8988T (cell line): ENCODE measurements at regions not wholly inside any gene's neighbourhood (a gene's known extent, or its start where the extent isn't known, plus 50 kb on each side); places are given as distances from the start of the nearest gene placed in this dataset.
"Not testable (repeated sequence)": the region's sequence is repeated elsewhere in the genome, so short reads cannot be mapped to it uniquely, and the experiment has no call there.

Experiments used
- DNase-seq: peaks from one replicate; pipeline ENCODE4 v3.0.0; 2011

GRCh38 chr12:127991485-127991884 lies 275.5 kb upstream of the TMEM132C start:
- no peak for DNase-seq

DNA sequence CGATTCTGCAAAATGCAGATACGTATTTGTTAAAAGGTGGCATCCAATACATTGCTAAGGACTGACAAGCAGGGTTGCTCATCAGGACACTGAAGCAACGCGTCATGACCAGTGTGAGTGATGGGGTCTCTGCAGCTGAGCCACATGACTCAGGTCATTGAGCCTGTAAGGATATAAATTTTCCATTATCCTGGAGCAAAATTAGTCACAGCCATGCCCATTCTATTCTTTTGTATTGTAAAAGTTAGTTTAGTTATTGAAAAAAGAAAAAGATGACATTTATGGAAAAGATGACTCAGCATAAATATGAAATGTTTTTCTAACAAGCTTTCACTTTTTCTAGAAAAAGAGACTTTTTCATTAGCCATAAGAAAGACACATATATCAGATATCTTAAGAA lies 268.0 kb upstream of the TMEM132C start:
- DNase-seq: no peak

- no peak for DNase-seq
These were observed 262.5 kb upstream of the TMEM132C start for GRCh38 chr12:128004383-128004938.

DNA sequence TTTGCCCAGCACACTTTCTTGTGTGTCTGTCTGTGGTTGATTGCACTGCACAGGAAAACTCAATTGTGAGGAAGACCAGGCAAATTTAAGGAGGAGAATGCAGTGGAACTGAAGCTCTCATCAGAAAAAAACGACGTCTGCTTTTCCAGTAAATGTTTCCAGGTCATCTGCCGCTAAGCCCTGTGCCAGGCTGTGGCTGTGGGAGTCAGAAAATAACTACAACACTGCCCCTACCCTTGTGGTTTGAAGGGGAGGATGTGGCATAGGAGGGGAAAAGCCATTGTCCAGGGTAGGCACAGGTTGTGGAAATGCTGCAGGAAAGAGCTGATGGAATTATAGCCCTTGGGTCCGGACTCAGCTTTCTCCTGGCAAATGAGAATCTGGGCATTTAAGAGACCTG lies 259.7 kb upstream of the TMEM132C start:
- no peak for DNase-seq

GRCh38 chr12:128008341-128008740 lies 258.6 kb upstream of the TMEM132C start:
- DNase-seq: no peak

DNA sequence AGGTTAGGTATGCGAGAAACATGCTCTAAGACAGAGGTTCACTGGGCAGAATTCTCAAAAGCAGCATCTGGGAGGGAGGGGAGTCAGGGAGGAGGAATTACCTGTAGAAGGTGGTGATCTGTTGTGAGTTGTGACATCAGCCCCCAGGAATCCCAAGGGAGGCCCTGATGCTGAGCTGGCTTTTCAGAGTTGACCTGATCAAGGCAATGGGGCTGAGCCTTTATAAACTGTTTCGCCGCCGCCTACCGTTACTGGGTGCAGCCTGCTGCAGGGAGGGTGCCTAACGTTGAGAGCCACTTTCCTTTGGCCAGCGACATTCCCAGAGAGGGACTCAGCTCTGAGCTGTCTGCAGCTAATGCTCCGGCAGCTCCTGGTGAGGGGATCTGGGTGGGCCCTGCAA lies 257.9 kb upstream of the TMEM132C start:
- no peak for DNase-seq

- DNase-seq: no peak
These were observed 254.9 kb upstream of the TMEM132C start for GRCh38 chr12:128012110-128012509.

- DNase-seq: no peak
These were observed 251.7 kb upstream of the TMEM132C start for GRCh38 chr12:128015276-128015675.

DNA sequence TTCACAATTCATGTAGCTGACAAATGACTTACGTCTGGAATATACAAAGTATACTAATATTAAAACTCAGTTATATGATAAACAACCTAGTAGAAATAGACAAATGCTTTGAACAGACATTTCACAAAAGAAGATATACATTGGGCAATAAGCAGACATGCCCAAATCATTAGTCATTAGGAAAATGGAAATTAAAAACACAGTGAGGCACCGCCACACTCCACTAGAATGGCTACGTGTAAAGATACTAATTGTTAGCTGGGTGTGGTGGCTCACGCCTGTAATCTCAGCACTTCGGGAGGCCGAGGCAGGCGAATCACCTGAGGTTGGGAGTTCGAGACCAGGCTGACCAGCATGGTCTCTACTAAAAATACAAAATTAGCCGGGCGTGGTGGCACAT lies 248.9 kb upstream of the TMEM132C start:
- no peak for DNase-seq

DNA sequence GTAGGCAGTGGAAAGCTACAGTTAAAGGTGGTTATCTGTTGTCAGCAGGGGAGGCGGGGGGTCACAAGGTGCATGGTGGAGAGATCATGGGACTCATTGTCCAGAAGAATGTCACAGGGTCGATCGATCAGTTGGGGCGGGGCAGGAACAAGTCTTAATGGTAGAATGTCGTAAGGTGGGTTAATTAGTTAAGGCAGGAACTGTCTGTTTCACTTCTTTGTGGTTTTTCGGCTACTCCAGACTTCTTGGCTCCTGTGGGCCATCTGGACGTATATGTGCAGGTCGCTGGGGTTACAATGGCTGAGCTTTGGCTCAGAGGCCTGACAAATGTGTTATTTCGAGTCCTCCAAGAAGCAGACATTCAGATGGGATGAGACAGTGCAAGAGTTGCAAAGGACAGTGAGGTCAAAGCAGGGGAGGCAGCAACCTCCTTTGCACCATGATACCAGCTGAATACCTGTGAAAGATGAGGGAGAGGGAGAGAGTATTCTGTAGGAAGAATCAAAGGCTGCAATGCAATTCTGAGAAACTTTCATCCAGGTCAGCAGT lies 246.9 kb upstream of the TMEM132C start:
- no peak for DNase-seq

- DNase-seq: no peak
These were observed 245.4 kb upstream of the TMEM132C start for GRCh38 chr12:128021561-128021960.

- DNase-seq: no peak
These were observed 241.3 kb upstream of the TMEM132C start for GRCh38 chr12:128025589-128026245.

DNA sequence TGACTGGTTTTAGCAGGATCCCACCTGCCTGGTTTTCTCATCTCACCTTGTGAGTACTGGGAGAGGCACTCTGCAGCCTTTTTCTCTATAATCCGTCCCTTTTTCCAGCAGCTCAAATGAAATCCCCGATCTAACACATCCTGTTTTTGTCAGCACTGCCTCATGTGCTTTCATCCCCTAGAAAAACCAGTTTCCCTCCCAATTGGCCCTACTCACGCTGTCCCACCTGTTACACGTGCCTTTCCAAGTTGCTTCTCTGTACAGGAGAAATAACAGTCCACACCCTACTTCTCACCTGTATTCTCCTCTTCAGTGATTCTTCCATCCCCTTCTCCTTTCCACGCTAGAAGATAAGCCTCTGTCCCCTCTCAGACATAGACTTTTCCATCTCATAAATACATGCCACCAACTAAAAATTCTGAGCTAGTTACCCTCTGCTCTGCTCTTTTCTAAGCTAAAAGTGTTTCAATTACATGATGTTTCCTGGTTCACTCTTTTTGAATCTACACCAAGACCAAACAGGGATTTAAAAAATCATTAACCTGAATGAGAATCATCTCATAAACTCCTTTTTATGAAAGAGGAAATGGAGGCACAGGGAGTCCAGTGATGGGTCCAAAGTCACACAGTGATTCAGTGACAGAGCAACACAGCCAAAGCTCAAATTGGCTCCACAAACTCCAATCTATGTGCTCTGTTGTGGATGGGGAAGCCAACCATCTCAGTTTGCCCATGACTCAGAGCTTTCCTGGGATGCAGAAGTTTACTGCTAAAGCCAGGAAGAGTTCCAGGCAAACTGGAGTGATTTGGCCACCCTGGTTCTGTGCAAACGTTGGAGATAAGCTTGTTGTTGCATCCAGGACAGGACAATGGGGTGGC lies 240.0 kb upstream of the TMEM132C start:
- DNase-seq: no peak

- no peak for DNase-seq
These were observed 233.5 kb upstream of the TMEM132C start for GRCh38 chr12:128033473-128033872.

- DNase-seq: no peak
These were observed 226.0 kb upstream of the TMEM132C start for GRCh38 chr12:128040971-128041370.

- not testable (repeated sequence) for DNase-seq
These were observed 224.7 kb upstream of the TMEM132C start for GRCh38 chr12:128042283-128042682.

DNA sequence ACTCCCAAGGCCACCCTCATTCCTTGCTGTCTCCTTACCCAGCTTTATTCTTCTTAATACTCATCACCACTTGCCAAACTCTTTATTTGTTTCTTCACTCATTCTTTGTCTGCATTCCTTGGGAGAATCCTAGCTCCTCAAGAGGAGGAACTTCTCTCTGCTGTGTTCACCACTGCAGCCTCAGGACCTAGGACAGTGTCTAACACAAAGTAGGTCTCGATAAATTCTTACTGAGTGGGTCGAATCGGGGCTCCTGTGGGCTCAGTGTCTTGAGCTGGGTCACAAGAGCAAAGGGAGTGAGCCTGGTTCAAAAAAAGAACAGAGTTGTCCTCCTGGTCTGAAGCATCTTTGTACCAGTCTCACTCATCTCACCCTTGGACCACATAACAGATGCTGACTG lies 224.1 kb upstream of the TMEM132C start:
- DNase-seq: no peak

GRCh38 chr12:128043317-128043716 lies 223.7 kb upstream of the TMEM132C start:
- no peak for DNase-seq

- no peak for DNase-seq
These were observed 219.5 kb upstream of the TMEM132C start for GRCh38 chr12:128047266-128048060.

GRCh38 chr12:128052331-128052730 lies 214.6 kb upstream of the TMEM132C start:
- no peak for DNase-seq

DNA sequence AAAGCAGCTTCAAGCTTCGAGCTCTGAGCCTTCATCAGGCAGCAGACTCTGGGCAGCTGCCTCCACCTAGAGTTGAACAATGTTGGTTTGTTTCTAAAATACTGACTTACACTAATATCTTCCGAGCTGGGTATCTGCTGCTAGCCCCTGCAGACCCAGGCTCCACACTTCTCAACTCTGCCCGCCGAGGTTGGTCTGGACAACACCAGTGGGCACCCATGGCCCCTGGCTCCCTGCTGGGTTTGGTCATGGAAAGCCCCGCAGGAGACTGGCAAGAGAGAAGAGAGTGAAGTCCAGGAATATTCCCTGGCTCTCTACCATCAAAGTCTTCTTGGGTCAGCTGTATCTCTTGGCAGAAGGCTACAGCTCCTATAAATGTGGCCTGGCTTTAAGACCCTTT lies 214.2 kb upstream of the TMEM132C start:
- no peak for DNase-seq

GRCh38 chr12:128055567-128055966 lies 211.4 kb upstream of the TMEM132C start:
- DNase-seq: no peak
